ENCODE measurements at regions not wholly inside any gene's neighbourhood (a gene's known extent, or its start where the extent isn't known, plus 50 kb on each side); places are given as distances from the start of the nearest gene placed in this dataset.
A peak's percentile ranks its signal among the peaks of the same experiment; 100 is the strongest.
"Not testable (repeated sequence)": the region's sequence is repeated elsewhere in the genome, so short reads cannot be mapped to it uniquely, and the experiment has no call there.

DNA sequence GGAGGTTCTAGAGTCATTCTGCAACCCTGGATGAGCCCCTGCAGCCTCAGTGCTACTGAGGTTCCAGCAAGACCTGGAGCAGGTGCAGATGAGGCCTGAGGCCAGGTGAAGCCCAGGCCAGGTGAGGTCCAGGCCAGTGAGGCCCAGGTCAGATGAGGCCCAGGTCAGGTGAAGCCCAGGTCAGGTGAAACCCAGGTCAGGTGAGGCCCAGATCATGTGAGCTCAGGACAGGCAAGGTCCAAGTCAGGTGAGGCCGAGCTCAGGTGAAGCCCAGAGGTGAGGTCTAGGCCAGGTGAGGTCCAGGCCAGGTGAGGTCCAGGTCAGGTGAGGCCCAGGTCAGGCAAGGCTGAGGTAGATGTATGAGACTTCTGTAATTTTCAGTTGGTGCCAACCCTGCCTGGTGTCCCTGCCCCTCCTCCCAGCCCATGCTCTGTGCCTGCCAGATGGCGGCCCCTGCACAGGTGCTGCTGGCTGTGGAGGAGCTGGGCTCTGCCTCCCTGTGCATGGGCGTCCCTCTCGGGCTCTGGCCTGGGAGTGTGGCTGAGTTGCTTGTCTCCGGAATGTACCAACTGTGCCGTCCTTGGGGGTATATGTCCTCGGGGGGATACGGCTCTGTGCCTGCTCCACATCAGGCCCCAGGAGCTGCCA lies 388.5 kb downstream of the TMEM121 start:
- no peaks in the 10 kb centered on the region for H3K27me3 ChIP-seq
- H3K4me3 ChIP-seq: no peak overlapping the region
- TF ChIP-seq, protein P1, sequence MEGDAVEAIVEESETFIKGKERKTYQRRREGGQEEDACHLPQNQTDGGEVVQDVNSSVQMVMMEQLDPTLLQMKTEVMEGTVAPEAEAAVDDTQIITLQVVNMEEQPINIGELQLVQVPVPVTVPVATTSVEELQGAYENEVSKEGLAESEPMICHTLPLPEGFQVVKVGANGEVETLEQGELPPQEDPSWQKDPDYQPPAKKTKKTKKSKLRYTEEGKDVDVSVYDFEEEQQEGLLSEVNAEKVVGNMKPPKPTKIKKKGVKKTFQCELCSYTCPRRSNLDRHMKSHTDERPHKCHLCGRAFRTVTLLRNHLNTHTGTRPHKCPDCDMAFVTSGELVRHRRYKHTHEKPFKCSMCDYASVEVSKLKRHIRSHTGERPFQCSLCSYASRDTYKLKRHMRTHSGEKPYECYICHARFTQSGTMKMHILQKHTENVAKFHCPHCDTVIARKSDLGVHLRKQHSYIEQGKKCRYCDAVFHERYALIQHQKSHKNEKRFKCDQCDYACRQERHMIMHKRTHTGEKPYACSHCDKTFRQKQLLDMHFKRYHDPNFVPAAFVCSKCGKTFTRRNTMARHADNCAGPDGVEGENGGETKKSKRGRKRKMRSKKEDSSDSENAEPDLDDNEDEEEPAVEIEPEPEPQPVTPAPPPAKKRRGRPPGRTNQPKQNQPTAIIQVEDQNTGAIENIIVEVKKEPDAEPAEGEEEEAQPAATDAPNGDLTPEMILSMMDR (IDR thresholded peaks at IDR 0.05): no peak
- DNase-seq: peak; percentile 12 to 31
- H3K27ac ChIP-seq: no peak overlapping the region
- no peaks in the 10 kb centered on the region for H3K4me1 ChIP-seq
- no peaks in the 10 kb centered on the region for H3K36me3 ChIP-seq
- peaks cover 0 to 9% (median 0%) of the 10 kb centered on the region in 3 donors for H3K9me3 ChIP-seq
- intact Hi-C loops (cut with DNase I; ENCODE audit: low total_unique reads): no loop called here

DNA sequence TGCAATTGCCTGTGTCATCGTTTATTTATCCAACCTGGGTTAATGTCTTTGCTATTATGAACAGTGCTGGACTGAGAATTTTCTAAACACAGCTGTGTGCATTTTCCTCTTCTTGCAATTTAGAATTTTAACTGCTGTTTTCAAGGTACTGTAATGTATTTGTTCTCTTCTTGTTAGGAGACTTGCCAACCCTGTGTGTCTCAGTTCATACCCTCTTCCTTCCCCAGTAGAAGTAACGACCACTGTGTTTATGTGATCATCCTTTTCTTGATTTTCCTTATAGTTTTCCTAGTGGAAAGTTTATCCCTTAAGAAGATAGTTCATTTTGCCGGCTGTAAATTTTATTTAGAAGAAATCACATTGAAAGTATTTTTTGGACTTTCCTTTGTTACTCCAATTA lies 389.2 kb downstream of the TMEM121 start:
- H3K4me1 ChIP-seq; H3K27me3 ChIP-seq; H3K27ac ChIP-seq; H3K9me3 ChIP-seq; DNase-seq; H3K4me3 ChIP-seq; intact Hi-C loops (cut with DNase I; ENCODE audit: low total_unique reads); H3K36me3 ChIP-seq: not testable (repeated sequence)

DNA sequence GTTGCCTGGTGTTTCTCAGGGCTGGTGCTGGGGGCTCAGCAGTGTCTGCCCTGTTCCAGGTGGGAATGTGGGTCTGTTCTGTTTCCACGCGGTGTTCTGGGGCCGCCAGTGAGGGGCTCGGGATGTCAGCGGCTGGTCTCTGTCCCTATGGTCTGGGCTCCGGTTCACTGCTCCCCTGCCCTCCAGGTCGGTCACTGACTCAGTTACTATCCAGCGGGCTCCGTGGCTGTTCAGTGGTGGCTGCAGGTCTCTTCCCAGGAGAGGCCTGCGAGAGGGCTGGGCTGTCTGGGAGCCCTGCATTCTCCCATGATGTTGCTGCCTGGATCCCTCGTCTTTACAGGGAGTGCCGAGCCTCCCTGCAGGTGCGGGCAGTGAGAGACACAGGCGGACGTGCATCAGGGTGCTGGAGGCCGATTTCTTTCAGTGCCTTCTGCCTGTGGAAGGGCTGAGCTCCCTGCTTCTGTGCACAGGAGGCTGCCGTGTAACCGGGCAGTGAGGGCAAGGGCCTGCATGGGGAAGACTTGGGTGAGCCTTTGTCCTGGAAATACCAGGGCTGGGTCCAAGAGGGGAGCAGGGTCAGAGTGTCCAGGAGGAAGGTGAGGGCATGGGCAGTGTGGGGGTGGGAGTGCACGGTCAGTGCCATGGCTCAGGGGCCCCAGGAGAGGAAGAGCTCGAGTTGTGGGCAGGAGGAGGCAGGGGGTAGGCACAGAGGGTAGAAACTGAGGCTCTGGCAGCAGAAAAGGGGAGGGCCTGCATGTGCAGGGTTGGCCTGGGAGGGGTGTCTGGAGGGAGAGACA lies 391.0 kb downstream of the TMEM121 start:
- H3K4me1 ChIP-seq; H3K27ac ChIP-seq; H3K4me3 ChIP-seq; intact Hi-C loops (cut with DNase I; ENCODE audit: low total_unique reads); H3K36me3 ChIP-seq; H3K27me3 ChIP-seq: not testable (repeated sequence)
- DNase-seq: peak; percentile 12 to 55
- H3K9me3 ChIP-seq: peaks cover 0 to 21% (median 3%) of the 10 kb centered on the region in 3 donors

DNA sequence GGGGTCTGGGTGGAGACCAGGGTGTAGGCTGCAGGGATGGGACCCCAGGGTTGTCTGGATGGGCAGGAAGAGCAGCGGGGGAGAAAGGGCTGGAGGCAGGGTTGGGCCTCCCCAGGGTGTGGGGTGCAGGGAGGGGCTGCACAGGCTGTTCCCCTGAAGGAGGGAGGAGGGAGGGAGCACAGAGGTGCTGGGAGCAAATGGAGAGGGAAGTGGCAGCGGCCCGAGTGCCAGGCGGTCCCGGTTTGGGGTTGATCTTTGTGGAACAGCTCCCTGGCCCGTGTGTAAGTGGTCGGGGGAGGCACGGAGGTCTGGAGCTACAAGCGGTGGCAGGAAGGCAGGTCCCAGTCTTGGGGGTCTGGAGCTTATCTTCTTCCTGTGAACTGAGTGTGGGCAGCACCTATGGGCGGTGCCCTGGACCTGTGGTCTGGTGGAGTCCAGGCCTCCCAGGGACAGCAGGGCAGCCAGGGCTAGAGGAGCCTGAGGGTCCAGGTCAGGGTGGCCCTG lies 391.6 kb downstream of the TMEM121 start:
- DNase-seq: peak in 1 of 2 donors; percentile 15
- no peak overlapping the region for H3K27ac ChIP-seq
- intact Hi-C loops (cut with DNase I; ENCODE audit: low total_unique reads): no loop called here
- TF ChIP-seq, protein P1 (IDR thresholded peaks at IDR 0.05): no peak
- H3K27me3 ChIP-seq: no peaks in the 10 kb centered on the region
- peaks cover 0 to 22% (median 7%) of the 10 kb centered on the region in 3 donors for H3K9me3 ChIP-seq
- no peak overlapping the region for H3K4me3 ChIP-seq
- H3K4me1 ChIP-seq: no peaks in the 10 kb centered on the region
- no peaks in the 10 kb centered on the region for H3K36me3 ChIP-seq

DNA sequence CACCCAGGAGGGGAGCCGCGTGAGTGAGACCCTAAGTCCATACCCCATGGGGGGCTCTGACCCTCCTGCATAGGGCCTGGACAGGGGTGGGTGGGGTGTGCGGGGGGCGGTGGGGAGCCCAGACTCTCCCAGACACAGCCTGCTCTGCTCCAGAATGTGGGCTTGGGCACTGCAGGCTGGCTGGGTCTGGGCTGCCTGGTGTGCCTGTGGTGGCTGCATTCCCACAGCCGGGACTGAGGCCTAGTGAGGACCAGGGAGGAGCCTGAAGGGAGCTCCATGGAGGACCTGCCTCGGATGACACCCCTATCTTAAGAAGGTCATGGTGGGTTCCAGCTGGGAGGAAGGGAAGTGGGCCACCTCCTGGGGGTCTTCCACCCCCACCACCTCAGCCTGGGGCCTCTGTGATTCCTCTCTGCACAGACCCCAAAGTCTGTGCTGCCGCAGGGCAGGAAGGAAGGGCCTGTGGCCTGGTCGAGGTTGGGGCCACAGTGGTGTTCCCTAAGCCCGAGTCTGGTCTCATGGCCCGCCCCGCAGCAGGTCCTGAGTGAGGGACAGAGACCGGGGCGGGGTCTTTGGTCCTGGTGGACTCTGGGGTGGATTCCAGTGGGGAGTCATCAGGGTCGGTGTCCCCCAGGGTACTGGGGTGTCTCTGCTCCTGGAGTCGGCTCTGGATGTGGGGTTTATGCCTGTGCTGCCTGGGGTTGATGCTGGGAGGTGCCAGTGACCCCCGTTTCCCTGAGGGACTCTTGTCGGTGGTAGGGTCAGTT lies 392.3 kb downstream of the TMEM121 start:
- peak; percentile 16 to 47 for DNase-seq
- Histone ChIP-seq H3K27me3 (no peaks in the 10 kb centered on the region), H3K27ac (no peak overlapping the region), H3K4me1 (no peaks in the 10 kb centered on the region), H3K9me3 (peaks cover 0 to 22% (median 8%) of the 10 kb centered on the region in 3 donors), H3K36me3 (no peaks in the 10 kb centered on the region), H3K4me3 (no peak overlapping the region)
- intact Hi-C loops (cut with DNase I; ENCODE audit: low total_unique reads): no loop called here
- TF ChIP-seq, protein P1 (IDR thresholded peaks at IDR 0.05): no peak

DNA sequence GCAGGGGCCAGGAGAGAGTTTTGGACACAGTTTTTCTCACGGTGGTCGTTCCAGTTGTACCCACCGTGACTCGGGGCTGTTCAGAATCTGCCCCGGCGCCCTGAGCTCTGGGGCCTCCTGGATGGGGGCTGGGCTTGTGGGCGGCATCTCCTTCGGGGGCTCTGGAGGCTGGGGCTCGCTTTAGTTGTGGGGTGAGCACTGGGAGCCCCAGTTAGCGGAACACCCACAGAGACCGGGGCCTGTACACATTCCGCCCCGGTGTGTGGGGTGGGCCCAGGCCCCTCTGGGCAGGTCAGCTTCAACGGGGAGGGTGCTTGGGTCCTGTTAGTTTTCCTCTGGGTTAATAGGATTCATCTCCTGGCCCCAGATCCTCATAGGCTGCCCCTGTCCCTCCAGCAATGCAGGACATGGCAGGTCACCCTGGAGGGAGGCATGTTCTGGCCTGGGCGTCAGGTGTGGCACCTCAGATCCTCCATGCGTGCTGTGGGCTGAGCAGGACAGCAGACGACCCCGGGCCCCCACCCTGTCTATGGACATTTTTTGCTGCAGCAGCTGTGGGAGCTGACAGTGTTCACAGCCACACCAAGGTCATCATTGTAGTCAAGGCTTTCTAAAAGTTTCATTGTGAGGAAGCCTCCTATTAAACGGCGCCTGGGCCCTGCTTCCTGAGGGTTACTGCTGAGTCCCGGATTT lies 393.2 kb downstream of the TMEM121 start:
- intact Hi-C loops (cut with DNase I; ENCODE audit: low total_unique reads): no loop called here
- H3K4me1 ChIP-seq: no peaks in the 10 kb centered on the region
- TF ChIP-seq, protein P1 (IDR thresholded peaks at IDR 0.05): no peak
- H3K9me3 ChIP-seq: peaks cover 0 to 22% (median 15%) of the 10 kb centered on the region in 3 donors
- DNase-seq: peak; percentile 13 to 51
- no peak overlapping the region for H3K27ac ChIP-seq
- H3K4me3 ChIP-seq: no peak overlapping the region
- H3K27me3 ChIP-seq: no peaks in the 10 kb centered on the region
- H3K36me3 ChIP-seq: no peaks in the 10 kb centered on the region

DNA sequence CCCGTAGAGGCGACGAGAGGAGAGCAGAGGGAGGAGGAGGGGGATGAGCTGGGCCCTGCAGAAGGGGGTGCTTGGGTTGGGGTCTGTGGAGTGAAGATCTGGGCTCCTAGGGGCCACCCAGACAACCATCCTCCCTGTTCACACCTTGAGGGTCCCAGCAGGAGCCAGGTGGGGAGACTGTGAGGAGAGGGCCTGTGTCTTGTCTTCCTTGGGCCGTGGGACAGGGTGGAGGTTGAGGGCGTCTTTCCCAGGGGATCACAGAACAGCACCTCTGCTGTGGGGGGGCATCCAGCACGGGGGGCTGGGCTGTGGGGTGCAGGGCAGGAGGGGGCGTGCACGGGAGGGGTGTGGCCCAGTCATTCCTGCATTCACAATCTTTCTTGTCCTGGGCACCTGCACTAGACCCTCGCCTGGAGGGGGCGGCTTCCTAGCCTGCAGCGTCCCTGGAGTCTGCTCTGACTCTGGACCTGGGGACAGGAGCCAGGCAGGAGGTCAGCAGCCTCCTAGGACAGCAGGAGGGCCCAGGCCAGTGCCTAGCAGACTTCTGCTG lies 393.8 kb downstream of the TMEM121 start:
- H3K4me3 ChIP-seq; H3K4me1 ChIP-seq; H3K27me3 ChIP-seq; H3K36me3 ChIP-seq; intact Hi-C loops (cut with DNase I; ENCODE audit: low total_unique reads); H3K27ac ChIP-seq: not testable (repeated sequence)
- peaks cover 0 to 22% (median 15%) of the 10 kb centered on the region in 3 donors for H3K9me3 ChIP-seq
- DNase-seq: peak; percentile 7 to 58

DNA sequence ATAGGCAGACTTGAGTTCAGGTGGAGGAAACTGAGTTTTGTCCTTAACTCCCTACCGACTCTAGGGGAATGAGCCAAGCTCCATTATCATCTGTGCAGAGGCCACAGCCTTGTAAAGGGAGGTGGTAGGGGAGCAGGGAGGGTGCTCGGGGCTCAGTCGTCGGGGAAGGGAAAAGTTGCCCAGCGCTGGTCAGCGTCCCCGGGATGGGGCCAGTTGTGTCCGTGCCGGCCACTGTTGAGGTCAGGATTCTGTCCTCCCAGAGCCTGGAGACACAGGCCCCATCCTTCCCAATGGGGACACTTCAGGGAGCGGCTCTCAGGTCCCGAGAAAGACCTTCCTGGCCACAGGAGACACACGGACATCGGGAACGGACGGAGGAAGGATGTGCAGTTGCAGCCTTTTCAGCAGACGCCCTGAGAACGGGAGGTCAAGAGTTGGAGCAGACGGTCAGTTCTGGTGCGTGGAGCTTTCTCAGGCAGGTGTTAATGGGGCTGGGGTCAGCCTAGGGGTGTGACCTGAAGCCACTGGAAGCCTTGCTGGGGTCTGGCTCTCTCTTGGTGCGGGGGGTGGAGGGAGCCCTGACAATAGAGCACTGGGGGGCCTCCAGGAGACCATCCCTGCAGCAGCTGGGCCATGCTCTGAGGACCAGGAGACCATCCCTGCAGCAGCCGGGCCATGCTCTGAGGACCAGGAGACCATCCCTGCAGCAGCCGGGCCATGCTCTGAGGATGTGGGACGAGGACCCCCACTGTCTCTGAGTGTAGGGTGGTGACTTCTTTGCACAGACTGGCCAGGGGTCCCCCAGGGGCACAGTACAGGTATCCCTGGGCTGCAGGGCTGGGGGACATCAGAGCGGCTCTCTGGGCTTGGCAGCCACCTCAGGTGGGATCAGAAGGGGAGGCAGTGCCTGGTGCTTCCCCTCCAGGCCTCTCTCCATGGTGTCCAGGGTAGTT lies 394.7 kb downstream of the TMEM121 start:
- peak; percentile 11 to 43 for DNase-seq

More for the DNA sequence above, 394.7 kb downstream of the TMEM121 start:
- H3K9me3 ChIP-seq: peaks cover 0 to 15% (median 15%) of the 10 kb centered on the region in 3 donors
- H3K27me3 ChIP-seq; H3K27ac ChIP-seq; H3K36me3 ChIP-seq; H3K4me3 ChIP-seq; H3K4me1 ChIP-seq; intact Hi-C loops (cut with DNase I; ENCODE audit: low total_unique reads): not testable (repeated sequence)

Data from tibial artery (tissue), 4 donors.